H1 (cell line): ENCODE measurements at regions not wholly inside any gene's neighbourhood (a gene's known extent, or its start where the extent isn't known, plus 50 kb on each side); places are given as distances from the start of the nearest gene placed in this dataset.

Experiments
- CTCF ChIA-PET: fragments of 300-600 bp; sonication (Branson Sonifier 250); formaldehyde crosslinking; loops from one replicate; lab custom pipeline; 2021; ENCODE audit not compliant: partially characterized antibody; lab: Charles Lee
- POLR2A ChIA-PET: fragments of 300-600 bp; sonication (Branson Sonifier 250); formaldehyde crosslinking; loops from one replicate; lab custom pipeline; 2021; ENCODE audit warnings: inconsistent platforms; ENCODE audit not compliant: partially characterized antibody; lab: Charles Lee
- DNase-seq, 2 experiments: peaks; one replicate each; pipeline versions ENCODE4 v3.0.0 to v3.0.0-alpha.2; 2010 to 2022; ENCODE audit warnings: low spot score in 2 of 2, low read depth in 1 of 2, mixed read lengths in 1 of 2
- FAIRE-seq: peaks from 2 replicates; lab custom pipeline; 2011; peaks lifted over from hg19 to GRCh38; lab: Jason Lieb, UNC
- H2AFZ ChIP-seq: 2 replicates; pipeline ENCODE4 v1.8.1; 2012; ENCODE audit warnings: low read length, inconsistent platforms
- H2AK5ac ChIP-seq: 2 replicates; pipeline ENCODE4 v1.6.1; 2013; ENCODE audit warnings: low read depth, low read length
- H2BK120ac ChIP-seq: replicated peaks from 2 replicates; pipeline ENCODE3; 2013; ENCODE audit warnings: low read depth, low read length, inconsistent platforms
- H2BK12ac ChIP-seq: 2 replicates; pipeline ENCODE4 v1.6.1; 2013; ENCODE audit warnings: low read depth, low read length
- H2BK15ac ChIP-seq: 2 replicates; pipeline ENCODE4 v1.6.1; 2013; ENCODE audit warnings: low read length
- H2BK20ac ChIP-seq: 2 replicates; pipeline ENCODE4 v1.6.1; 2013; ENCODE audit warnings: low read length
- H2BK5ac ChIP-seq: 2 replicates; pipeline ENCODE4 v1.6.1; 2013; ENCODE audit warnings: low read depth, low read length
- H3K14ac ChIP-seq: 2 replicates; pipeline ENCODE4 v1.6.1; 2013; ENCODE audit warnings: inconsistent platforms; ENCODE audit not compliant: insufficient read length
- H3K18ac ChIP-seq: 2 replicates; pipeline ENCODE4 v1.6.1; 2013; ENCODE audit warnings: low read length; ENCODE audit errors: extremely low read depth
- H3K23ac ChIP-seq: 2 replicates; pipeline ENCODE4 v1.6.1; 2013; ENCODE audit warnings: inconsistent platforms; ENCODE audit not compliant: insufficient read length
- H3K23me2 ChIP-seq: 2 replicates; pipeline ENCODE4 v1.6.1; 2013; ENCODE audit warnings: low read depth, low read length
- H3K27ac ChIP-seq: 2 replicates; pipeline ENCODE4 v1.6.1; 2011; ENCODE audit warnings: low read depth, low read length, inconsistent platforms
- H3K27me3 ChIP-seq, 4 experiments: replicated peaks in 1 of 4; 1 replicate in 1 of 4; 2 replicates in 3 of 4; pipeline versions ENCODE4 v1.6.1 to v1.8.1; 2011 to 2013; ENCODE audit warnings: low read length in 3 of 4, mild to moderate bottlenecking in 3 of 4, inconsistent platforms in 2 of 4, mixed read lengths in 2 of 4, moderate library complexity in 1 of 4; ENCODE audit not compliant: control insufficient read depth in 3 of 4, insufficient read depth in 3 of 4; ENCODE audit errors: extremely low read depth in 1 of 4
- H3K36me3 ChIP-seq, 4 experiments: 2 replicates each; pipeline versions ENCODE4 v1.6.1 to v1.8.1; 2011 to 2013; ENCODE audit warnings: mild to moderate bottlenecking in 4 of 4, low read length in 3 of 4, moderate library complexity in 2 of 4, control low read depth in 1 of 4, inconsistent platforms in 1 of 4; ENCODE audit not compliant: insufficient read depth in 4 of 4, control insufficient read depth in 2 of 4
- H3K4ac ChIP-seq: replicated peaks from 2 replicates; pipeline ENCODE3; 2013; ENCODE audit warnings: low read length, low read depth, mixed read lengths, inconsistent platforms; ENCODE audit not compliant: insufficient read length
- H3K4me1 ChIP-seq, 4 experiments: replicated peaks in 1 of 4; 1 replicate in 1 of 4; 2 replicates in 3 of 4; pipeline versions ENCODE4 v1.6.1 to v1.8.1; 2011 to 2013; ENCODE audit warnings: low read length in 3 of 4, inconsistent platforms in 2 of 4, mixed read lengths in 1 of 4; ENCODE audit not compliant: insufficient read depth in 4 of 4, control insufficient read depth in 3 of 4
- H3K4me2 ChIP-seq, 2 experiments: 2 replicates each; pipeline versions ENCODE4 v1.6.1 to v1.8.1; 2011 to 2013; ENCODE audit warnings: low read depth in 2 of 2, low read length in 2 of 2, control low read depth in 1 of 2, inconsistent platforms in 1 of 2, mild to moderate bottlenecking in 1 of 2; ENCODE audit not compliant: insufficient read depth in 1 of 2
- H3K4me3 ChIP-seq, 4 experiments: fragments of 200-600, 300-600 bp in 1 of 4; sonication (generic), shearing (Covaris generic), sonication (Bioruptor Twin) in 1 of 4; 2 replicates each; pipeline versions ENCODE4 v1.5.1 to v1.8.1; 2011 to 2016; ENCODE audit warnings: low read length in 4 of 4, low read depth in 3 of 4, control low read depth in 2 of 4, inconsistent platforms in 2 of 4, mild to moderate bottlenecking in 2 of 4, mixed read lengths in 1 of 4, moderate library complexity in 1 of 4; ENCODE audit not compliant: insufficient read depth in 2 of 4; ENCODE audit errors: extremely low read depth in 1 of 4
- H3K56ac ChIP-seq: replicated peaks from 2 replicates; pipeline ENCODE3; 2013; ENCODE audit warnings: low read depth, mild to moderate bottlenecking, mixed read lengths, low read length, inconsistent platforms; ENCODE audit not compliant: insufficient read length
- H3K79me1 ChIP-seq: 2 replicates; pipeline ENCODE4 v1.6.1; 2013; ENCODE audit warnings: low read depth, low read length, control low read depth
- H3K79me2 ChIP-seq, 2 experiments: 2 replicates each; pipeline versions ENCODE4 v1.6.1 to v1.8.1; 2012 to 2013; ENCODE audit warnings: low read length in 2 of 2, mild to moderate bottlenecking in 2 of 2, inconsistent platforms in 1 of 2; ENCODE audit not compliant: insufficient read depth in 2 of 2, control insufficient read depth in 1 of 2
- H3K9ac ChIP-seq, 4 experiments: replicated peaks in 1 of 4; 1 replicate in 1 of 4; 2 replicates in 3 of 4; pipeline versions ENCODE4 v1.6.1 to v1.8.1; 2011 to 2013; ENCODE audit warnings: low read depth in 3 of 4, low read length in 3 of 4, control low read depth in 2 of 4, mild to moderate bottlenecking in 2 of 4, moderate library complexity in 2 of 4, inconsistent platforms in 1 of 4; ENCODE audit errors: extremely low read depth in 1 of 4
- H3K9me3 ChIP-seq, 2 experiments: 2 replicates each; pipeline versions ENCODE4 v1.6.1 to v1.8.1; 2012 to 2013; ENCODE audit warnings: mild to moderate bottlenecking in 2 of 2, moderate library complexity in 2 of 2, control low read depth in 1 of 2, inconsistent platforms in 1 of 2, low read depth in 1 of 2, low read length in 1 of 2, mixed read lengths in 1 of 2; ENCODE audit not compliant: insufficient read depth in 2 of 2
- H4K20me1 ChIP-seq, 2 experiments: replicated peaks in 1 of 2; 2 replicates each; pipeline versions ENCODE3 to v1.8.1; 2011 to 2013; ENCODE audit warnings: inconsistent platforms in 2 of 2, low read length in 2 of 2, mild to moderate bottlenecking in 1 of 2; ENCODE audit not compliant: insufficient read depth in 2 of 2, control insufficient read depth in 1 of 2
- H4K5ac ChIP-seq: 2 replicates; pipeline ENCODE4 v1.6.1; 2013; ENCODE audit warnings: low read length, low read depth, mixed read lengths, inconsistent platforms; ENCODE audit not compliant: insufficient read length
- H4K8ac ChIP-seq: 2 replicates; pipeline ENCODE4 v1.8.0; 2013; ENCODE audit warnings: mild to moderate bottlenecking, moderate library complexity, low read length, inconsistent platforms; ENCODE audit not compliant: insufficient read depth; ENCODE audit errors: extremely low read depth
- H4K91ac ChIP-seq: replicated peaks from 2 replicates; pipeline ENCODE3; 2013; ENCODE audit warnings: low read length, mixed read lengths, inconsistent platforms; ENCODE audit not compliant: insufficient read length
- BRCA1 ChIP-seq: IDR thresholded peaks from 2 replicates; pipeline ENCODE4 v1.6.1; 2012; ENCODE audit warnings: low read depth, low read length, improper control_type of control experiment
- CHD1 ChIP-seq: IDR thresholded peaks from 2 replicates; pipeline ENCODE4 v1.6.1; 2012; ENCODE audit warnings: low read depth, low read length, improper control_type of control experiment
- CTBP2 ChIP-seq: IDR thresholded peaks from 2 replicates; pipeline ENCODE4 v1.7.0; 2011; ENCODE audit warnings: borderline replicate concordance, mild to moderate bottlenecking, moderate library complexity, mixed read lengths, low read length; ENCODE audit not compliant: insufficient read depth, insufficient read length
- HDAC2 ChIP-seq, 2 experiments: fragments of 300-600 bp in 1 of 2; sonication (generic) in 1 of 2; IDR thresholded peaks; 2 replicates each; pipeline ENCODE4 v1.6.1; 2011 to 2012; ENCODE audit warnings: low read depth in 2 of 2, low read length in 2 of 2, mild to moderate bottlenecking in 2 of 2, moderate library complexity in 2 of 2, borderline replicate concordance in 1 of 2, inconsistent platforms in 1 of 2
- HDAC6 ChIP-seq: IDR thresholded peaks from one replicate; pipeline ENCODE4 v1.7.1; 2012; ENCODE audit warnings: low read depth, mild to moderate bottlenecking, inconsistent platforms, low read length, moderate library complexity
- MAFK ChIP-seq: IDR thresholded peaks from 2 replicates; pipeline ENCODE4 v1.6.1; 2012; ENCODE audit warnings: low read depth, mild to moderate bottlenecking, improper control_type of control experiment, low read length
- RNF2 ChIP-seq: fragments of 200-900, 300-1000 bp; sonication (generic); IDR thresholded peaks from 2 replicates; pipeline ENCODE4 v1.7.1; 2016; ENCODE audit warnings: borderline replicate concordance, low read depth, mild to moderate bottlenecking, antibody characterized with exemption, low read length; ENCODE audit not compliant: poor library complexity, severe bottlenecking; ENCODE audit errors: missing control alignments
- TAF7 ChIP-seq: optimal IDR thresholded peaks from 2 replicates; pipeline ENCODE3; 2011; ENCODE audit warnings: low read depth, mild to moderate bottlenecking, inconsistent platforms, low read length, moderate library complexity, borderline replicate concordance
- WGBS, 2 experiments: shearing (Covaris generic) in 1 of 2; methylation state at CpG; one replicate each; pipeline versions ENCODE4 v1.1.6 to v1.1.7; 2013 to 2015; ENCODE audit warnings: low lambda C conversion rate in 2 of 2, mixed read lengths in 2 of 2, inconsistent platforms in 1 of 2, low coverage in 1 of 2, missing lambda C conversion rate in 1 of 2; ENCODE audit not compliant: insufficient replicate concordance in 2 of 2, insufficient coverage in 1 of 2, insufficient read length in 1 of 2; ENCODE audit errors: extremely low coverage in 1 of 2, missing lambda C conversion rate in 1 of 2; 5-methylcytosine and 5-hydroxymethylcytosine counted together

GRCh38 chr14:87286191-87286590 is 706.8 kb downstream of the GALC start:
- no peaks in the 10 kb centered on the region for H3K79me2 ChIP-seq
- no peak overlapping the region for H3K9ac ChIP-seq
- no peak overlapping the region for H2AK5ac ChIP-seq
- FAIRE-seq (no peak), DNase-seq (no peak)
- no peak overlapping the region for H3K56ac ChIP-seq
- no peaks in the 10 kb centered on the region for H3K36me3 ChIP-seq
- no peaks in the 10 kb centered on the region for H3K23me2 ChIP-seq
- no peak overlapping the region for H3K14ac ChIP-seq
- POLR2A ChIA-PET: no interaction called here
- H2BK120ac ChIP-seq: no peak overlapping the region
- H3K4ac ChIP-seq: no peak overlapping the region
- CTCF ChIA-PET: no interaction called here
- no peaks in the 10 kb centered on the region for H3K4me1 ChIP-seq
- no peak overlapping the region for H4K91ac ChIP-seq
- WGBS, 2 experiments: 91% methylated on average over 1 of the region's 1 CpG; no CpG with 5 or more reads in 1 of the 2 experiments
- no peak overlapping the region for H3K4me2 ChIP-seq
- H2BK12ac ChIP-seq: no peak overlapping the region
- no peak overlapping the region for H2AFZ ChIP-seq
- no peak for TF ChIP-seq HDAC6
- TF ChIP-seq BRCA1: no peak
- TF ChIP-seq CTBP2: no peak
- TF ChIP-seq RNF2: no peak
- no peak for TF ChIP-seq HDAC2 (IDR thresholded peaks at IDR 0.05; ENCODE audit: borderline replicate concordance in 1 of 2, low read depth in 2 of 2, low read length in 2 of 2)
- TF ChIP-seq TAF7: no peak
- no peak for TF ChIP-seq MAFK
- TF ChIP-seq CHD1: no peak
- H2BK15ac ChIP-seq: no peak overlapping the region
- H3K79me1 ChIP-seq: no peaks in the 10 kb centered on the region
- H2BK20ac ChIP-seq: no peak overlapping the region
- H3K4me3 ChIP-seq: no peak overlapping the region
- no peak overlapping the region for H4K5ac ChIP-seq
- no peaks in the 10 kb centered on the region for H4K20me1 ChIP-seq
- H3K27ac ChIP-seq: no peak overlapping the region
- H3K9me3 ChIP-seq: no peaks in the 10 kb centered on the region
- no peak overlapping the region for H2BK5ac ChIP-seq
- H3K23ac ChIP-seq: no peak overlapping the region
- no peak overlapping the region for H3K18ac ChIP-seq
- H3K27me3 ChIP-seq: no peaks in the 10 kb centered on the region
- H4K8ac ChIP-seq: no peak overlapping the region
